C4-2B (cell line): ENCODE measurements at regions not wholly inside any gene's neighbourhood (a gene's known extent, or its start where the extent isn't known, plus 50 kb on each side); places are given as distances from the start of the nearest gene placed in this dataset.
"Not testable (repeated sequence)": the region's sequence is repeated elsewhere in the genome, so short reads cannot be mapped to it uniquely, and the experiment has no call there.

Experiments used
- H3K27ac ChIP-seq: fragments of 450-650 bp; 2 replicates; pipeline ENCODE4 v1.5.1; 2017
- CTCF ChIP-seq: fragments of 450-650 bp; conservative IDR thresholded peaks from 2 replicates; pipeline ENCODE4 v1.5.1; 2017; ENCODE audit warnings: mild to moderate bottlenecking
- ZFX ChIP-seq: fragments of 450-650 bp; IDR thresholded peaks from 2 replicates; pipeline ENCODE4 v1.6.1; 2017

GRCh38 chr2:56589194-56589593 lies 405.4 kb downstream of the CCDC85A start:
- TF ChIP-seq CTCF (no peak), ZFX (no peak)

GRCh38 chr2:56589835-56590234 lies 406.0 kb downstream of the CCDC85A start:
- no peak for TF ChIP-seq CTCF
- TF ChIP-seq ZFX = no peak
- no peak overlapping the region for H3K27ac ChIP-seq

More at GRCh38 chr2:56589194-56589593, 405.4 kb downstream of the CCDC85A start:
- no peak overlapping the region for H3K27ac ChIP-seq

- no peak overlapping the region for H3K27ac ChIP-seq
- TF ChIP-seq CTCF (no peak), ZFX (no peak)
These were observed 406.8 kb downstream of the CCDC85A start for GRCh38 chr2:56590611-56591010.

- not testable (repeated sequence) for H3K27ac ChIP-seq
These were observed 422.3 kb downstream of the CCDC85A start for GRCh38 chr2:56606086-56606485.

- TF ChIP-seq CTCF = no peak
- no peak for TF ChIP-seq ZFX
- no peak overlapping the region for H3K27ac ChIP-seq
These were observed 429.5 kb downstream of the CCDC85A start for GRCh38 chr2:56613254-56613653.

GRCh38 chr2:56613920-56614319 lies 430.1 kb downstream of the CCDC85A start:
- TF ChIP-seq CTCF (no peak), ZFX (no peak)

GRCh38 chr2:56615760-56616159 lies 432.0 kb downstream of the CCDC85A start:
- H3K27ac ChIP-seq = no peak overlapping the region
- TF ChIP-seq CTCF (no peak), ZFX (no peak)

More at GRCh38 chr2:56613920-56614319, 430.1 kb downstream of the CCDC85A start:
- no peak overlapping the region for H3K27ac ChIP-seq

- no peak overlapping the region for H3K27ac ChIP-seq
- TF ChIP-seq ZFX (no peak), CTCF (no peak)
These were observed 440.4 kb downstream of the CCDC85A start for GRCh38 chr2:56624181-56624580.
